ENCODE measurements at regions not wholly inside any gene's neighbourhood (a gene's known extent, or its start where the extent isn't known, plus 50 kb on each side); places are given as distances from the start of the nearest gene placed in this dataset.

DNA sequence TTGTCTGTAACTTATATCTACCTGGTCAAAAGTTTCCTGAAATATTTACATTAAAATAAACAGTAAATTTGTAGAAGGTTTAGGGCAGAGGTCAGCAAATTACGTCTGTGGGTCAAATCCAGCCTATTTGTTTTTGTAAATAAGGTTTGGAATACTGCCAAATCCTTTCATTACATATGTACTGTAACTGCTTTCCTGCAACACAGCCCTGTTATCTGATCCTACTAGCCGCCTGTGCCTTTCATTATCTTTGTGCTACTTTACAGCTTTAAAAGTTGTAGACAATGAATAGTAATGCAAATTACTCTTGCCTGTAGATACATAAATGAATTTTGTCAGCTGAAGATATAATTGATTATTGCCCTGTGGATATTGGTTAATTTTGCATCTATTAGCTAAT lies 369.6 kb upstream of the SLC7A11 start:
- TF ChIP-seq CTCF (IDR thresholded peaks at IDR 0.05), result no peak
- no peak for TF ChIP-seq EP300 (IDR thresholded peaks at IDR 0.05)
- no peak for TF ChIP-seq POLR2A (IDR thresholded peaks at IDR 0.05)
- no peak for TF ChIP-seq POLR2AphosphoS5 (IDR thresholded peaks at IDR 0.05)
